ENCODE measurements at regions not wholly inside any gene's neighbourhood (a gene's known extent, or its start where the extent isn't known, plus 50 kb on each side); places are given as distances from the start of the nearest gene placed in this dataset.

DNA sequence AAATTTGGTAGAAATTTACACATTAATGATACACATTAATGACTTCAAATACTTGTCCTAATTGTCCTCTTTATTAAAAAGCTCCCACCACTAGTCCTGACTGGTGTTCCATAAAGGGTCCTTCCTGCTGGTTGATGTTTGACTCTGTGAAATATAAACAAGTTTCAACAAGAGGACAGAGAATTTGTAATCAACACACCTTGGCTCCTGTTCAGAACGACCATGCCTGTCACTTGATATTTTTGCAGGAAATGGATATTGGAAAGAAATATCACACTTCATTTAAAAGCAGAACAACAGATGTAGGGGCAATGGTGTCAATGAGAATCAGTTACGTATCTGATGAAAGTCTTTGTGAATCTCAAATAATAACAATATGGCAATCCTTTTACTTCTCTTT, 211.7 kb downstream of the ENC1 start:
- TF ChIP-seq, protein P1, sequence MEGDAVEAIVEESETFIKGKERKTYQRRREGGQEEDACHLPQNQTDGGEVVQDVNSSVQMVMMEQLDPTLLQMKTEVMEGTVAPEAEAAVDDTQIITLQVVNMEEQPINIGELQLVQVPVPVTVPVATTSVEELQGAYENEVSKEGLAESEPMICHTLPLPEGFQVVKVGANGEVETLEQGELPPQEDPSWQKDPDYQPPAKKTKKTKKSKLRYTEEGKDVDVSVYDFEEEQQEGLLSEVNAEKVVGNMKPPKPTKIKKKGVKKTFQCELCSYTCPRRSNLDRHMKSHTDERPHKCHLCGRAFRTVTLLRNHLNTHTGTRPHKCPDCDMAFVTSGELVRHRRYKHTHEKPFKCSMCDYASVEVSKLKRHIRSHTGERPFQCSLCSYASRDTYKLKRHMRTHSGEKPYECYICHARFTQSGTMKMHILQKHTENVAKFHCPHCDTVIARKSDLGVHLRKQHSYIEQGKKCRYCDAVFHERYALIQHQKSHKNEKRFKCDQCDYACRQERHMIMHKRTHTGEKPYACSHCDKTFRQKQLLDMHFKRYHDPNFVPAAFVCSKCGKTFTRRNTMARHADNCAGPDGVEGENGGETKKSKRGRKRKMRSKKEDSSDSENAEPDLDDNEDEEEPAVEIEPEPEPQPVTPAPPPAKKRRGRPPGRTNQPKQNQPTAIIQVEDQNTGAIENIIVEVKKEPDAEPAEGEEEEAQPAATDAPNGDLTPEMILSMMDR (IDR thresholded peaks at IDR 0.05; ENCODE audit: low read length) = no peak
- TF ChIP-seq EZH2phosphoT487 (IDR thresholded peaks at IDR 0.05; ENCODE audit: low read length) = no peak
- TF ChIP-seq EZH2 (optimal IDR thresholded peaks at IDR 0.05; ENCODE audit: low read depth, low read length) = no peak
